Breast epithelium (tissue), 3 donors: ENCODE measurements at regions not wholly inside any gene's neighbourhood (a gene's known extent, or its start where the extent isn't known, plus 50 kb on each side); places are given as distances from the start of the nearest gene placed in this dataset.

Experiments
- CTCF ChIP-seq, 3 donors: fragments of 450-650 bp; IDR thresholded peaks; one replicate each; pipeline ENCODE4 v1.5.1; 2016 to 2017; ENCODE audit warnings: antibody characterized with exemption in 3 of 3, mild to moderate bottlenecking in 3 of 3, moderate library complexity in 3 of 3
- POLR2A ChIP-seq: fragments of 450-650 bp; IDR thresholded peaks from one replicate; pipeline ENCODE4 v1.6.1; 2016; ENCODE audit warnings: antibody characterized with exemption, mild to moderate bottlenecking, moderate library complexity
- POLR2AphosphoS5 ChIP-seq, 3 donors: sonication (generic); formaldehyde crosslinking; IDR thresholded peaks; one replicate each; pipeline ENCODE4 v1.6.1; 2017; ENCODE audit warnings: antibody characterized with exemption in 3 of 3

- TF ChIP-seq CTCF (IDR thresholded peaks at IDR 0.05) (no peak), POLR2A (no peak), POLR2AphosphoS5 (IDR thresholded peaks at IDR 0.05) (no peak)
Observed at GRCh38 chr12:107888789-107889188, 114.3 kb downstream of the ASCL4 start.
